Right lobe of liver (tissue), 4 donors: ENCODE measurements at regions not wholly inside any gene's neighbourhood (a gene's known extent, or its start where the extent isn't known, plus 50 kb on each side); places are given as distances from the start of the nearest gene placed in this dataset.
"Not testable (repeated sequence)": the region's sequence is repeated elsewhere in the genome, so short reads cannot be mapped to it uniquely, and the experiment has no call there.

Source experiments
- POLR2A ChIP-seq: fragments of 450-650 bp; IDR thresholded peaks from one replicate; pipeline ENCODE4 v1.6.1; 2017; ENCODE audit warnings: antibody characterized with exemption, mild to moderate bottlenecking
- TF ChIP-seq, protein P1 (sequence below), 4 donors: fragments of 200-600 bp in 3 of 4; fragments of 450-650 bp in 1 of 4; IDR thresholded peaks; one replicate each; pipeline versions ENCODE4 v1.5.1 to v1.8.0; 2016 to 2022; ENCODE audit warnings: antibody characterized with exemption in 4 of 4, mild to moderate bottlenecking in 2 of 4
- donor health status: DM: no; HTN: no; CAD: no.
- donor health status: DM: no; HTN: no; CAD: no.
- donor health status: DM: no; HTN: yes; CAD: no.

DNA sequence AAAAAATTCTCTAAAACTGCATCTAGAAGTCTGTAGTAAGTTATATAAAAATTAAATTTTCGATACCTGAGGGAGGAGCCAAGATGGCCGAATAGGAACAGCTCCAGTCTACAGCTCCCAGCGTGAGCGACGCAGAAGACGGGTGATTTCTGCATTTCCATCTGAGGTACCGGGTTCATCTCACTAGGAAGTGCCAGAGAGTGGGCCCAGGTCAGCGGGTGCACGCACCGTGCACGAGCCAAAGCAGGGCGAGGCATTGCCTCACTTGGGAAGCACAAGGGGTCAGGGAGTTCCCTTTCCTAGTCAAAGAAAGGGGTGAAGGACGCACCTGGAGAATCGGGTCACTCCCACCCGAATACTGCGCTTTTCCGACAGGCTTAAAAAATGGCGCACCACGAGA, 62.9 kb upstream of the SEMA3D start:
- TF ChIP-seq, protein P1, sequence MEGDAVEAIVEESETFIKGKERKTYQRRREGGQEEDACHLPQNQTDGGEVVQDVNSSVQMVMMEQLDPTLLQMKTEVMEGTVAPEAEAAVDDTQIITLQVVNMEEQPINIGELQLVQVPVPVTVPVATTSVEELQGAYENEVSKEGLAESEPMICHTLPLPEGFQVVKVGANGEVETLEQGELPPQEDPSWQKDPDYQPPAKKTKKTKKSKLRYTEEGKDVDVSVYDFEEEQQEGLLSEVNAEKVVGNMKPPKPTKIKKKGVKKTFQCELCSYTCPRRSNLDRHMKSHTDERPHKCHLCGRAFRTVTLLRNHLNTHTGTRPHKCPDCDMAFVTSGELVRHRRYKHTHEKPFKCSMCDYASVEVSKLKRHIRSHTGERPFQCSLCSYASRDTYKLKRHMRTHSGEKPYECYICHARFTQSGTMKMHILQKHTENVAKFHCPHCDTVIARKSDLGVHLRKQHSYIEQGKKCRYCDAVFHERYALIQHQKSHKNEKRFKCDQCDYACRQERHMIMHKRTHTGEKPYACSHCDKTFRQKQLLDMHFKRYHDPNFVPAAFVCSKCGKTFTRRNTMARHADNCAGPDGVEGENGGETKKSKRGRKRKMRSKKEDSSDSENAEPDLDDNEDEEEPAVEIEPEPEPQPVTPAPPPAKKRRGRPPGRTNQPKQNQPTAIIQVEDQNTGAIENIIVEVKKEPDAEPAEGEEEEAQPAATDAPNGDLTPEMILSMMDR (IDR thresholded peaks at IDR 0.05) = not testable (repeated sequence)
- TF ChIP-seq POLR2A = not testable (repeated sequence)
